GM12892 (cell line): ENCODE measurements at regions not wholly inside any gene's neighbourhood (a gene's known extent, or its start where the extent isn't known, plus 50 kb on each side); places are given as distances from the start of the nearest gene placed in this dataset.

ENCODE experiments used
- POLR2A ChIP-seq: IDR thresholded peaks from 2 replicates; pipeline ENCODE4 v1.6.1; 2011; ENCODE audit warnings: low read depth, low read length, control low read depth
- POLR2AphosphoS5 ChIP-seq: IDR thresholded peaks from 2 replicates; pipeline ENCODE4 v1.6.1; 2011; ENCODE audit warnings: low read depth, low read length, control low read depth
- TAF1 ChIP-seq: IDR thresholded peaks from 2 replicates; pipeline ENCODE4 v1.6.1; 2011; ENCODE audit warnings: low read depth, mild to moderate bottlenecking, control low read depth, low read length, borderline replicate concordance

DNA sequence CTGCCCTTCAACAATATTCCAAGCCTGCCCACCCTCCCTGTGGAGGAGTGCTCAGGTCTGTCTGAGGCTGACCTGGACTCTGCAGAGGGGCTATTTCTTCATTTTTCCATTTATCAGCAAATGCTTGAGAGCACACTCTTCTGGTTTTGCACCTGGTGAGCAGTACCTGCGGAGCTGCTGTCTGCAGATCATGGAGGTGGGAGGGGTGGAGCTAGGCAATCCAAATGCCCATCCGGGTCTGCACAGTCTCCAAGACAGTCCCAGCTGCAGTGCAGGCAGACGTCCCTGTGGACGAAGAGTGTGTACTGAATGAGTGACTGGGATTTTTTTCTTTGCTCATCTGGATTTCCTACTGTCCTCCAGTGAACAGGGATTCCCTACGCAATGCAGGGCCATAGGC is 239.8 kb downstream of the IRX2 start:
- no peak for TF ChIP-seq POLR2AphosphoS5
- TF ChIP-seq POLR2A, result no peak
- no peak for TF ChIP-seq TAF1
